ENCODE measurements at regions not wholly inside any gene's neighbourhood (a gene's known extent, or its start where the extent isn't known, plus 50 kb on each side); places are given as distances from the start of the nearest gene placed in this dataset.

DNA sequence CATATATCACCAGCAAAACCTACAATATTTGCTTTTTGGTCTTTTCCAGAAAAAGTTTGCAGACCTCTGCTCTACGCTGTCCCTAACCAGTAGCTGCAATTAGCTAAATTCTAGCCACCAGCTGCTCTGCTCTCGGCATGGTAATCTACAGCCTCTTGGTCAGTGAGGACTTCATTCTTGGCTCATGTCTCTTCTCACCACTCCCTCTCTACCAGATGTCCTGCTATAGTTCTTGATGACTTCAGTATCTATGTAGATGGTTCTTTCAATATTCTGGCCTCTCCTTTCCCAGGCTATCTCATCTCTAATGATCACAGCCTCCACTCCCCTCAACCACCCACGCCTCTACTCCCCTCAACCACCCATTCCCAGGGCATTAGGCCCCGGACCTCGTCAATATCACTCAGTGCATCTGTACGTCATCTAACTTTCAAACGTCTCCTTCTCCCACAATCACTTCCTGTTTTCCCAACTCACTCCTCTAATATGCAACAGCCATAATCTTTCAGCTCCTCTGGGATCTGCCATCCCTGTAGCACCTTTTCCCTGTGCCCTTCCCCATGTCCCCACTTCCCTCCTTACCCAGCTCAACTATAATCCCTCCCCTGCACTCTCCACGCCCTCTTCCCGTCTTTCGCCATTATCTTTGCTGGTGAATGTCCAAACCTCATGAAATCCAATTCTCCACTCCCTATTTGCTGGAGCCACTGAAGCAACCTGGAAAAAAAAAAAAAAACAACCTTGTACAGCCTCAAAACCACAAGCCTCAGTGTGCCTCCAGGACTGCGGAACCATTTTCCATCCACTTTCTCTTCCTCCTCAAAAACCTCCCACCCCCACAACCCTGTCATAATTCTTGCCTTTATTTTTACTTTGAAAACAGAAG lies 429.4 kb upstream of the PROK2 start:
- Mint-ChIP-seq H3K4me3 (no peak overlapping the region), H3K4me1 (no peaks in the 10 kb centered on the region), H3K27me3 (no peaks in the 10 kb centered on the region), H3K36me3 (no peaks in the 10 kb centered on the region), H3K9me3 (no peaks in the 10 kb centered on the region), H3K27ac (no peak overlapping the region)
- CTCF ChIA-PET = no interaction called here
- DNase-seq = no peak

DNA sequence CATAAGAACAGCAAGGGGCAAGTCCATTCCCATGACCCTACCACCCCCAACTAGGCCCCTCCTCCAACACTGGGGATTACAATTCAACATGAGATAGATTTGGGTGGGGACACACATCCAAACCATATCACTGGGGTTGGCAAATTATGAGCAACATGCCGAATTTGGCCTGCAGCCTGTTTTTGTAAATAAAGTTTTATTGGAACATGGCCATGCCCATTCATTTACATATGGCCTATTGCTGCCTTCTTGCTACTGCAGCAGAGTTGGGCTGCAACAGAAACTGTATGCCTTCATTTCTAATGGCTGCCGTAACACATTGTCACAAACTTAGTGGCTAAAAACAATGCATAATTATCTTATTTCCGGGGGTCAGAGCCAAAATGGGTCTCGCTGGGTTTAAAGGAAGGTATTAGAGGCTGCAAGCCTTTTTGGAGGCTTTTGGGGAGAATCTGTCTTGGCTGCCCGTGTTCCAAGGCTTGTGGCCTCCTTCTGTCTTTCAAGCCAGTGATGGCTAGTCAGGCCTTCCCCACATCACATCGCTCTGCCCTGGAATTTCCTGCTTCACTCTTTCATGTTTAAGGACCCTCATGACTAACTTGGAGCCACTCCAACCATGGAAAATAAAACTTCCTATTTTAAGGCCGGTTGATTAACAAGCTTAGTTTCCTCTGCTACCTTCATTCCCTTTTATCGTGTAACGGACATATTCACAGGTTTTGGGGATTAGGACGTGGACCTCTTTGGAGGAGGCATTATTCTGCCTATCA lies 428.5 kb upstream of the PROK2 start:
- no peaks in the 10 kb centered on the region for H3K9me3 Mint-ChIP-seq
- DNase-seq = no peak
- no peak overlapping the region for H3K4me3 Mint-ChIP-seq
- CTCF ChIA-PET = no interaction called here
- H3K4me1 Mint-ChIP-seq = no peaks in the 10 kb centered on the region
- H3K27ac Mint-ChIP-seq = no peak overlapping the region
- no peaks in the 10 kb centered on the region for H3K36me3 Mint-ChIP-seq
- H3K27me3 Mint-ChIP-seq = no peaks in the 10 kb centered on the region

DNA sequence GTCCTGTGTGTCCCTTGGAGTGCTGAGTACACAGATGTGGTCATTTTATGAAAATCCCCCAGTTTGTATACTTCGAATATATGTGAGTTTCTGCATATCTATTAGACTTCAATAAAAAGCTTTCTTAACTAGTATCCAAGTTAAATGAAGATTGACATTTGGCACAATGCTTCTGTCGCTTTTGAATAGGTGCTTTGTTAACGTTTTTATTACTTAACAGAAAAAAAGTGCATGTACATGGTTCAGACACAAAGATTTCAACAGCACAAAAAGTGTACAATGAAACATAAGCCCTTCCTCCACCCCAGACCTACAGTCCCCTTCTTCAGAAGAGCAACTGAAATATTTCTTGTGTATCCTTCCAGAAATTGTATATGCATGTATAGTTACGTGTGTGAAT lies 427.4 kb upstream of the PROK2 start:
- Mint-ChIP-seq H3K9me3 (no peaks in the 10 kb centered on the region), H3K27me3 (no peaks in the 10 kb centered on the region), H3K4me1 (no peaks in the 10 kb centered on the region), H3K27ac (no peak overlapping the region), H3K4me3 (no peak overlapping the region), H3K36me3 (no peaks in the 10 kb centered on the region)
- CTCF ChIA-PET = no interaction called here
- no peak for DNase-seq

GRCh38 chr3:72210261-72210660 lies 425.3 kb upstream of the PROK2 start:
- CTCF ChIA-PET = no interaction called here
- H3K4me3 Mint-ChIP-seq = no peak overlapping the region
- H3K36me3 Mint-ChIP-seq = no peaks in the 10 kb centered on the region
- DNase-seq = no peak
- no peaks in the 10 kb centered on the region for H3K9me3 Mint-ChIP-seq
- no peaks in the 10 kb centered on the region for H3K27me3 Mint-ChIP-seq
- no peaks in the 10 kb centered on the region for H3K4me1 Mint-ChIP-seq
- H3K27ac Mint-ChIP-seq = no peak overlapping the region

DNA sequence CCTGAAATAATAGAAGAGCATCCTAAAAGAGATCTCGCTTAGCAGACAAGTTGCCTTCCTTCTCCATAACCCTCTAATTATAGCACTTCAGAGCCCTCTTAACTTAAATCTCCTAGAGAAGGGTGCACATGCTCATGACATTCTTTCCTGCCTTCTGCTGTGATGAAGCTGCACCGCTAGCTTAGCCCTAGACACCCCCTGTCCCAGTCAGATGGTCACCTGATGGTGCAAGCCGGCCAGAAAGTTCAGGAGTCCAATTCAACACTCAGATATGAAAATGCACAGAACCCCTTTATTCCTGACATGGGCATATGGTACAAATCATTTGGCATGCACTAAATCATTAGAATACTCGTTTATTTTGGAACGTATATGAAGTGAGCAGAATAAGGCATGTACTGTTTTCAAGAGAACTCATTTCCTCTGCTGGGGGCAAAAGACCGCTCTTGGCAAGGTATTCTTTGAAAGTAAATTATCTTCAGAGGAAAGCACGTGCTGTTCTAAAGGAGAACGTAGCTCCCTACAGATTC lies 420.4 kb upstream of the PROK2 start:
- CTCF ChIA-PET = no interaction called here

GRCh38 chr3:72204452-72204851 lies 419.5 kb upstream of the PROK2 start:
- Mint-ChIP-seq H3K4me1 (no peaks in the 10 kb centered on the region), H3K27me3 (peaks cover 10% of the 10 kb centered on the region), H3K4me3 (no peak overlapping the region), H3K9me3 (peaks cover 10% of the 10 kb centered on the region), H3K36me3 (no peaks in the 10 kb centered on the region), H3K27ac (no peak overlapping the region)
- no peak for DNase-seq
- CTCF ChIA-PET = no interaction called here

More for the DNA sequence above, 420.4 kb upstream of the PROK2 start:
- H3K9me3 Mint-ChIP-seq = peaks cover 5% of the 10 kb centered on the region
- no peak for DNase-seq
- H3K4me3 Mint-ChIP-seq = no peak overlapping the region
- H3K27me3 Mint-ChIP-seq = peaks cover 10% of the 10 kb centered on the region
- H3K36me3 Mint-ChIP-seq = no peaks in the 10 kb centered on the region
- no peak overlapping the region for H3K27ac Mint-ChIP-seq
- no peaks in the 10 kb centered on the region for H3K4me1 Mint-ChIP-seq

GRCh38 chr3:72203613-72204349 lies 418.8 kb upstream of the PROK2 start:
- CTCF ChIA-PET = no interaction called here
- no peak overlapping the region for H3K27ac Mint-ChIP-seq
- H3K4me1 Mint-ChIP-seq = no peaks in the 10 kb centered on the region
- no peak for DNase-seq
- H3K36me3 Mint-ChIP-seq = no peaks in the 10 kb centered on the region
- H3K27me3 Mint-ChIP-seq = peaks cover 10% of the 10 kb centered on the region
- H3K4me3 Mint-ChIP-seq = no peak overlapping the region
- peaks cover 11% of the 10 kb centered on the region for H3K9me3 Mint-ChIP-seq

DNA sequence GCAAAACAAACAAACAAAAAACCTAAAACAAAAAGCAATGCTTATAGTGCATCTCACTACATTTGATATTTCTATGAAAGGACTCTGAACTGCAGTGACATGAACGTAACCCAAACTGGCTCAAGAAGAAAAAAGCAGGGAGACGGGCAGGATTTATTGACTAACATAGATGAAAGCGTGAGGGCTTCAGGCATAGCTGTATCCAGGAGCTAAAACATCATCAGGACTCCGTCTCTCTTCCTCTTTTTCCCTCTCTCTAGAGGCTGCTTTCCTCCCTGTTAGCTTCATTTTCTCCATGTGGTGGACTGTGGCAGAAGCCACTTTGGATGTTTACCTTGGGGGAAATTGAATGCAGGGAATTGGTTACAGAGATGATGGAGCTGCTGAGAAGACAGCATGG lies 418.2 kb upstream of the PROK2 start:
- Mint-ChIP-seq H3K4me3 (no peak overlapping the region), H3K36me3 (no peaks in the 10 kb centered on the region), H3K27ac (no peak overlapping the region), H3K9me3 (peaks cover 11% of the 10 kb centered on the region), H3K4me1 (no peaks in the 10 kb centered on the region), H3K27me3 (peaks cover 10% of the 10 kb centered on the region)
- DNase-seq = no peak
- CTCF ChIA-PET = no interaction called here

- no peaks in the 10 kb centered on the region for H3K4me1 Mint-ChIP-seq
- peaks cover 11% of the 10 kb centered on the region for H3K9me3 Mint-ChIP-seq
- H3K27me3 Mint-ChIP-seq = peaks cover 14% of the 10 kb centered on the region
- H3K4me3 Mint-ChIP-seq = no peak overlapping the region
- H3K36me3 Mint-ChIP-seq = no peaks in the 10 kb centered on the region
- no peak for DNase-seq
- no peak overlapping the region for H3K27ac Mint-ChIP-seq
- CTCF ChIA-PET = no interaction called here
These were observed 415.4 kb upstream of the PROK2 start for GRCh38 chr3:72200332-72200731.

- no peak overlapping the region for H3K4me3 Mint-ChIP-seq
- peaks cover 11% of the 10 kb centered on the region for H3K9me3 Mint-ChIP-seq
- CTCF ChIA-PET = no interaction called here
- H3K27me3 Mint-ChIP-seq = peaks cover 14% of the 10 kb centered on the region
- H3K27ac Mint-ChIP-seq = no peak overlapping the region
- DNase-seq = no peak
- H3K36me3 Mint-ChIP-seq = no peaks in the 10 kb centered on the region
- H3K4me1 Mint-ChIP-seq = no peaks in the 10 kb centered on the region
These were observed 414.6 kb upstream of the PROK2 start for GRCh38 chr3:72199530-72199929.

- Mint-ChIP-seq H3K4me3 (no peak overlapping the region), H3K36me3 (no peaks in the 10 kb centered on the region), H3K4me1 (no peaks in the 10 kb centered on the region), H3K9me3 (peaks cover 20% of the 10 kb centered on the region), H3K27ac (no peak overlapping the region), H3K27me3 (peaks cover 4% of the 10 kb centered on the region)
- no peak for DNase-seq
- CTCF ChIA-PET = no interaction called here
These were observed 411.5 kb upstream of the PROK2 start for GRCh38 chr3:72196377-72196929.

DNA sequence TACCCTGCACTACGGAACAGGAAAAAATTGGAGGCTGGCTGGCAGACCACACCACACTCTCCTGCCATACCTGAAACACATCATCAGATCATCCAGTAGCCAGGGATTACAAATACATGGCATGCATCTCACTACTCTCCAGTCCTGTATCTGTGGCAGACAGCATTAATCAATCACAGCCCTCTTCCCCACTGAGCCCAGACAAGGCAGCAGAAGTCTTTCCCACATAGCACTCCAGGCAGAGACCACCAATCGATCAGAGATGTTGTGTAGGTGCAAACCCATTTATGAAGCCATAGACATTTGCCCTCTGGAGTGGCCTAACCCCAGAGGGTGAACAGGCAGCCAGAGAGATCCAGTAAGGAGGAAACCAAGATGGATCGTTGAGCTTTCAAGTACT lies 410.9 kb upstream of the PROK2 start:
- peaks cover 18% of the 10 kb centered on the region for H3K9me3 Mint-ChIP-seq
- H3K36me3 Mint-ChIP-seq = no peaks in the 10 kb centered on the region
- no peaks in the 10 kb centered on the region for H3K4me1 Mint-ChIP-seq
- DNase-seq = no peak
- no peak overlapping the region for H3K27ac Mint-ChIP-seq
- CTCF ChIA-PET = no interaction called here
- no peak overlapping the region for H3K4me3 Mint-ChIP-seq
- H3K27me3 Mint-ChIP-seq = peaks cover 4% of the 10 kb centered on the region

DNA sequence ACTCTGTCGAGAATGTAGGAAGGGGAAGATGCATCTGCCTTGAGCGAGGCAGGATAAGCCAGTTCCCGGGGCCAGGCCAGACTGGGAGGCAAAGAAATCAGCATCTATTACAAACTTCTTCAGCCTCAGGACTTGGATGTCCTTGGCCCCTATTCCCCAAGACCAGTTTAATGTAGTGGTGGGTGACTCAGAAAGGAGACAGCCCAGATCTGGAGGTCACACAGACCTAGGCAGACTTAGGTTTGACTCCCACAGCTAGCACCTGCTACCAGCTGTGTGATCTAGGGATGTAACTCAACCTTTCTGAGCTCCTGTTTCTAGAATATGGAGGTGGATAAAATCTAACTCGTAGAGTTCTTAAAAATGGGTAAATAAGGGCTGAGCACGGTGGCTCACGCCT lies 409.5 kb upstream of the PROK2 start:
- no peak for DNase-seq
- peaks cover 4% of the 10 kb centered on the region for H3K27me3 Mint-ChIP-seq
- H3K36me3 Mint-ChIP-seq = no peaks in the 10 kb centered on the region
- peaks cover 10% of the 10 kb centered on the region for H3K9me3 Mint-ChIP-seq
- no peak overlapping the region for H3K27ac Mint-ChIP-seq
- no peak overlapping the region for H3K4me3 Mint-ChIP-seq
- CTCF ChIA-PET = no interaction called here
- H3K4me1 Mint-ChIP-seq = no peaks in the 10 kb centered on the region

DNA sequence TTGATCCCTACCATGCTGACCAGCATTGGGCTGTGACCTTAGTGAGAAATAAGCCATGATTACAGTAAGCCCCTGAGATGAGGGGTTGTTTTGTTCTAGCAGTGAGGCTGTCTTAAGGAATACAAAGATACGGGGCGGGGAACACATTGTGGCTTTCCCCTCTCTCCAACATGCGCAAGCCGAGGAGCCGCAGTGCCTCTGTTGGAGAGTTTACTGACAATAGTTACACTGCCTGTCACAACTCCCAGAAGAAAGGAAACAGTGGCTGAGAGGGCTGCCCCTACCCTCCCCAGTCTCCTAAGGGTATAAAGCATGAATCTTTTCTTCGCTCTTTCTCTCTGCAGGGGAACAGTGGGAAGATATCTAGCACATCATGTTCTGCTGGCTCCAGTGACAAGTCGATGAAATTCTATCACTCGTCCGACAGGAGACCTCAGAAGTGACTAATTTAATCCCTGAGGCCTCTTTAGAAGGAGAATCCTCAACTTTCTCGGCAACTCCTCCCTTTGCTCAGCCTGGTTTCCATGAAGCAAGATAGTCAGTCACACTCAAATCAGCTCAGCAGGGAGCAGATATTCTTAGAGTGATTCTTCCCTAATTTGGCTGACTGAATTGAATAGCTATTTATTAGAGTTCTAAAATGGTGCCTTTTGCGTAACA lies 409.0 kb upstream of the PROK2 start:
- H3K9me3 Mint-ChIP-seq = peaks cover 9% of the 10 kb centered on the region
- CTCF ChIA-PET = no interaction called here
- H3K4me1 Mint-ChIP-seq = no peaks in the 10 kb centered on the region
- H3K36me3 Mint-ChIP-seq = no peaks in the 10 kb centered on the region
- no peak overlapping the region for H3K4me3 Mint-ChIP-seq
- DNase-seq = no peak
- H3K27me3 Mint-ChIP-seq = peaks cover 4% of the 10 kb centered on the region
- no peak overlapping the region for H3K27ac Mint-ChIP-seq

Measured in activated naive CD4-positive, alpha-beta T cell treated with anti-CD3 and anti-CD28 coated beads, Interleukin-2, amount 10 ng/mL, durations not matched to agents 7 days and 5 days (primary cell).